HG02623 (cell line): ENCODE measurements at regions not wholly inside any gene's neighbourhood (a gene's known extent, or its start where the extent isn't known, plus 50 kb on each side); places are given as distances from the start of the nearest gene placed in this dataset.
"Not testable (repeated sequence)": the region's sequence is repeated elsewhere in the genome, so short reads cannot be mapped to it uniquely, and the experiment has no call there.

ENCODE experiments used
- ATAC-seq: cut with Tn5 transposase; IDR thresholded peaks from one replicate; pipeline ENCODE4 v1.9.1; 2021; ENCODE audit warnings: moderate library complexity; ENCODE audit not compliant: unreplicated experiment

GRCh38 chr12:116429826-116430360, 129.3 kb upstream of the MAP1LC3B2 start:
- ATAC-seq: no peak

GRCh38 chr12:116430911-116431565, 128.1 kb upstream of the MAP1LC3B2 start:
- no peak for ATAC-seq

GRCh38 chr12:116431677-116432300, 127.4 kb upstream of the MAP1LC3B2 start:
- no peak for ATAC-seq

- no peak for ATAC-seq
Measured at GRCh38 chr12:116432314-116432750, 126.8 kb upstream of the MAP1LC3B2 start.

GRCh38 chr12:116433249-116433648, 125.9 kb upstream of the MAP1LC3B2 start:
- no peak for ATAC-seq

- ATAC-seq: no peak
Measured at GRCh38 chr12:116434155-116435011, 124.8 kb upstream of the MAP1LC3B2 start.

- ATAC-seq: no peak
Measured at GRCh38 chr12:116435984-116436383, 123.2 kb upstream of the MAP1LC3B2 start.

GRCh38 chr12:116436561-116437249, 122.5 kb upstream of the MAP1LC3B2 start:
- ATAC-seq: no peak

- ATAC-seq: no peak
Measured at GRCh38 chr12:116441292-116441691, 117.9 kb upstream of the MAP1LC3B2 start.

GRCh38 chr12:116442304-116442703, 116.9 kb upstream of the MAP1LC3B2 start:
- ATAC-seq: no peak

GRCh38 chr12:116442946-116443345, 116.2 kb upstream of the MAP1LC3B2 start:
- ATAC-seq: no peak

GRCh38 chr12:116443821-116444589, 115.2 kb upstream of the MAP1LC3B2 start:
- ATAC-seq: no peak

- no peak for ATAC-seq
Measured at GRCh38 chr12:116444590-116444943, 114.6 kb upstream of the MAP1LC3B2 start.

- no peak for ATAC-seq
Measured at GRCh38 chr12:116448165-116448739, 110.9 kb upstream of the MAP1LC3B2 start.

GRCh38 chr12:116450406-116450910, 108.7 kb upstream of the MAP1LC3B2 start:
- ATAC-seq: no peak

GRCh38 chr12:116452975-116453374, 106.2 kb upstream of the MAP1LC3B2 start:
- ATAC-seq: not testable (repeated sequence)

GRCh38 chr12:116453631-116454030, 105.5 kb upstream of the MAP1LC3B2 start:
- ATAC-seq: no peak

GRCh38 chr12:116454076-116454475, 105.1 kb upstream of the MAP1LC3B2 start:
- no peak for ATAC-seq

GRCh38 chr12:116454950-116455447, 104.2 kb upstream of the MAP1LC3B2 start:
- ATAC-seq: no peak
